ENCODE measurements at regions not wholly inside any gene's neighbourhood (a gene's known extent, or its start where the extent isn't known, plus 50 kb on each side); places are given as distances from the start of the nearest gene placed in this dataset.
A peak's percentile ranks its signal among the peaks of the same experiment; 100 is the strongest.

- no peak for DNase-seq
Measured at GRCh38 chr15:38672814-38673670, 108.4 kb upstream of the RASGRP1 start.

DNA sequence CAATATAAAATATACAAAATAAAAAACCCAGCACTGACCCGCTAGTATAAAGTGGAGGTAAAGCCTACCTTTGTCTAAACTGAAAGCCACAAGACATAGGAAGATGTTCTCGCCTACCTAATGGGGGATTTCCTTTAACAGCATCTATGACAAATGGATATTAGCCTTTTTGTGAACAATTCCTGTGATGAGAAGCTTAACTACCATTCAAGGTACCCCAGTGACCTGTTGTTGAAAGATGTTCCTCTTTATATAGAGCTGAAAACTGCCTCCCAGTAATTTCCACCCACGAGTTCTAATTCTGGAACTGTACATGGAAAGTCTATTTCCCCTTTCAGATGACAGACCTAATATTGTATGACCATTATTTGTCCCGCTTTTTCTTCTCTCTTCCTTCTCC is 109.8 kb upstream of the RASGRP1 start:
- no peak for DNase-seq

DNA sequence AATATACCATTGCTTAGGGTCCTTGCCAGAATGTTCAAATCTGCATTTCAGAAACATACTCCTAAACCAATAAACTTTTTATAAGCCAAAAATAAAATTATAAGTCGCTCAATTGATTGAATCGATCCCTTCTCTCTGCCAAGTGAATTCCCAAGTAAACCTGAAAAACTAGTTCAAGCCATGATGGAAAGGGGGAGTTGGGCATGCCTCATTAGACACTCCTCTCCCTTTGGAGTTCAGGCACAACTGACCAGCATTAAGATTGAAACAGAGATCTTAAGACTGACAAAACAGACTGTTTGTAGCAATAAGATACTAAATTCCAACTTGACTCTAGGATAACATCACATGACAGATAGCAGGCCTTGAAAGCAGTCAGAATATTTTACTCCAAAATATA is 113.7 kb upstream of the RASGRP1 start:
- DNase-seq = no peak

DNA sequence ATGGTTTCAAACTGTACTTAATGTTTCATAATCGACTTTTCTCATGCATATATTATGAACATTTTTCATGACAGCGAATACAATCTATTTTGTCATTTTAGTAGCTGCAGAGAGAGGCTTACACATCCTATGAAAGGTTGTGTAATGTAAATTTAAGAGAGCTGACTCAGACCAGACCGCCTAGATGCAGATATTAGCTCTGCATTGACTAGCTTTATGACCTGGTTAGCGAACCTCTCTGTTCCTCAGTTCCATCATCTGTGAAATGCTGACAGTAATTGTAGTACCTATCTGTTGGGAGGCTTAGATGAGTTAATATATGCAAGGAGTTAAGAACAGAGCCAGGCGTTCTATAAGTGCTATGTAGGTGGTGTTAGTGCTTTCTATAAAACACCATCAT is 116.2 kb upstream of the RASGRP1 start:
- no peak for DNase-seq

DNA sequence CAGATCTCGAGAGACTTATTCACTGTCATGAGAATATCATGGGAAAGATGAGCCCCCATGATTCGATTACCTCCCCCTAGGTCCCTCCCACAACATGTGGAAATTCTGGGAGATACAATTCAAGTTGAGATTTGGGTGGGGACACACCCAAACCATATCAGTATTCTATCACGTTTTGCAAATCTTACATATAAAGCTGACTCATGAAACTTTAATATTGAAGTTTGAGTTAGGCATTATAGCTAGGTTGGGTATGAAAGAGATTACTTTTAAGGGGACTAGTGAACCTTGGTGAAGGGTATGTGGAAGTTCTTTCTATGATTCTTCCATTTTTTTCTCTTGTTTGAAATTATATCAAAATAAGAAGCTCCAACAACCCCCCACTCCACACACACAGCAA is 117.7 kb upstream of the RASGRP1 start:
- DNase-seq = no peak

- no peak for DNase-seq
Measured at GRCh38 chr15:38682861-38683260, 118.2 kb upstream of the RASGRP1 start.

DNA sequence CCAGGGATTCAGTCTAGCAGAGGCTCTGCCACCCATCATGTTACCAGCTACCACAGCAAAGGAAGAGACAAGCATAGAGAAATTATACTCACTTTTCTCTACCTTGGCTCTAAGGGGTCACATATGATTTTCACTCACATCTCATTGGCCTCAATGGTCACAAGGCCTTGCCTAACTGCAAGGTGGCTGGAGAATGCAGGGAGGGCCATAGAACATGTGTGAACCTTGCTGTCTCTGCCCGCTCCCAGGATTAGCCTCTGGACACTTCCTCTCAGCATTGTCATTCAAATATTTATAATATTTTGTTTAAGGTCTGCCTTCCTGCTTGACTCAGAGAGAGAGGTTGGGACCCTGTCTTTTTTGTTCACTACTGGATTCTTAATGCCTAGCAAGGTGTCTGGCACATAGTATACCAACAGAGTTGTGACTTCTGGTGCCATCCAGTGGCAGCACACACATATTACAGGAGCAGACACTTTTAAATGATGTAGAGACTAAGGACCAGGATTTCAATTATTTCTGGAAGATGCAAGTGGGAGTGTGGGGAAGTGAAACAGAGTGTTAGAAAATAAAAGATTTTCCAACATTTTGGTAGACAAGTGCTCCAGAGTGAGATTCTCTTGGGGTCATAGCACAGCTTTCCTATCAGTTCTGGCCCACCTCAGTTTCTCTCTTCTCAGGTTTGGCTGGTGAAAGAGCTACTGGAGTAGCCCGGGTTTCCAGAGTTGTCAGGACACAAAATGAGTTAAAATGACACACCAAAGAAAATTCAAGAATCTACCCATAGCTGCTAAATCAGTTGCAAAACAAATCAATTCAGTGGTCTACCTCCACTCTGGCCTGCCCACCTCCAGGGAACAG is 119.0 kb upstream of the RASGRP1 start:
- DNase-seq = peak; percentile 74 to 78

DNA sequence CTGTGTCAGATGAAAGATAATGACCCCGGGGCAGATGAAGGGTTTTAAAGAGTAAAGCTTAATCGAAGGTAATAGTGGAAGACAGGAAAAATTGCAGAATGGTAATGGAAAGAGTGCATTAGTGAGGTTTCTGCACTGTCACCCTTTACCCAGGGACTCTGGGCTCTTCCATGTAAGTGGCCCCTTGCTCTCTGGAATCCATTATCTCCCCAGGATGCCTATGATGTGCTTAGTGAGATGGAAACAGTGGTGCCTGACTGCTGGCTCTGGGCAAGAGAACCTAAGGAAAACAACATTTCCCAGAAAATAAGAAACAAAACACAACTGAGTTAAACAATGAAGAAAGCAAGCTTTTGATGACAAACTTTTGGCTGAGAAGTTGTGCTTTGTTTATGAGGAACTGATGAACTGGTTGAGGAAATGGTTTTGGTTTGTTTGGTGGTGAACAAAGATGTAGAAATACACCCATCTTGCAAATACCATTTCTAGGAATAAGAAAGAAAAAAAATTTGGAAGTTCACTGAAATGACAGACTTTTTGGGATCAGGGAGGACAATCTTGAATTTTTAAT is 119.9 kb upstream of the RASGRP1 start:
- no peak for DNase-seq

DNA sequence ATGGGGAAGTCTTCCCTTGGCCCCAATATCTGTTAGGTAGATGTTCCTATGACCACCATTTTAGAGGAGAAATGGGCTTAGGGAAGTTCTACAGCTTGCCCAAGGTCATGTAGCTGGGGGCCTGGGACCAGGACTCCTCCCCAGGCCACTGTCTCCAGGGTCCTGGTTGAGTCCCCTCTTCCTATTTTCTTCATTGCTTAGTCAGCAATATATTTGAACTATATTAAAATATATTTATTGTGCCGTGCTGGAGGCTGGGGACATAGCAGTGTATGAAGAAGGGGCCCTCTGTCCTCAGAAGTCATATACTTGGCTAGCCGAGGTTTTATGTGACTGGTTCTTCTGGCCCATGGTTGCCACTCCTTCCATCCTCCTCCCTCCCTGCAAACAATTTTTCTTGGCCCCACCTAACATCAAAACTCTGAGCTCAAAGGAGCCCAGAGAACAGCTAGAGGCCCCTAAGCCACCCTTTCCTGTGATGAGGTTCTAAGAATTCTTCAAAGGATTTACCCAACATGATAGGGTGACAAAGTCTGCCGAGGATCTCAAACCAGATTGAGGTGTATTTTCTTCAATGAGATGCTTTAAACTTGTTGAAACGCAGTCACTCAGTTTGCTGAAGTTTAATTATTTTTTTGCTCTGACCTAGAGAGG is 121.2 kb upstream of the RASGRP1 start:
- no peak for DNase-seq

DNA sequence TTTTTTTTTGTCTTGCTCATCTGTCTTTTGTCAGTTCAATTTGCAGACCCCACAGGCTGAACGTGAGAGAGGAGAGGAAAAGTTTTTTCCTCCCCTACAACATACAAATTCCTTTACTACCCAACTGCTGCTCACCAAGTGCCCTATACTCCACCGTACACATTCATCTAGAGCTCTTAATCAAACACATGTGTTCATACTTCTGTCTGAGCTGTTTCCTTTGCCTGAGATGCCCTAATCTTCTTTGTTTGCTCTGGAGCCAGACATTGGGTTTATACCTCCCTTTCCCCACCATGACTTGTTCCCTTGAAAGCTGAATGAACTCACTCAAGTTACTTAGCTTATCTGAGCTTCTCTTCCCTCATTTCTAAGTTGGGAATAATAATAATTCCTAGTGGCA is 122.7 kb upstream of the RASGRP1 start:
- no peak for DNase-seq

DNA sequence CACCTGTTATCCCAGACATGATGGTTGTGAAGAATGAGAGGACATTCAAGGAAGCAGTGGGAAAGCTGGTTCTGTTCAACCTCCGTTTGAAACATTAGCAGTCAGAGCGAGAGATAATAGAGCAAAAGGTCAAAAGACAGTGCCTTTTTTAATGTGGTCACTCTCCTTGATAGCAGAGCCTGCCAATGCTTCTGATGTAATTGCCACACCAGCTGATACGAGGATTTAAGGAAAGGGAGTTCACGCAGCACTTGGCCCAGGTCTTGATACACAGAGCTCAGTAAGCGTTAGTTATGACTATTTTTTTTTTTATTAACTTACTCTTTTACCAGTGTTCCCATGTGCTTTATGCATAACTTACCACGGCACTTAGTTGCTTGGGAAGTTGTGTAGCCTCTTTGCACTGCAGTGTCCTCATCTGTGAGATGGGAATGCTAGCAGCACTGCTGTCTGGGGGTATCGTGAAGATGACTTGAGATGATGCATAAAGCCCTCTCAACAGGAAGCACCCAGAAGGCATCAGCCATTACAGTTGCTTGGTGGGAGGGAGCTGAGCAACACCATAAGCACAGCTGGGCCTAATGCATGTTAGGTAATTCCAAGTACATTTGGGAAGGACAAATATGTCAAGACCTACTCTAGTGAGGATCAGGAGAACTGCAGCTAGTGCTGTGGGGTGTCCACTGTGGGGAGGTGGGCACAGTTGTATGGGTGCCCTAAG is 123.3 kb upstream of the RASGRP1 start:
- no peak for DNase-seq

GRCh38 chr15:38688761-38689160 is 124.1 kb upstream of the RASGRP1 start:
- DNase-seq = peak; percentile 64 to 69

DNA sequence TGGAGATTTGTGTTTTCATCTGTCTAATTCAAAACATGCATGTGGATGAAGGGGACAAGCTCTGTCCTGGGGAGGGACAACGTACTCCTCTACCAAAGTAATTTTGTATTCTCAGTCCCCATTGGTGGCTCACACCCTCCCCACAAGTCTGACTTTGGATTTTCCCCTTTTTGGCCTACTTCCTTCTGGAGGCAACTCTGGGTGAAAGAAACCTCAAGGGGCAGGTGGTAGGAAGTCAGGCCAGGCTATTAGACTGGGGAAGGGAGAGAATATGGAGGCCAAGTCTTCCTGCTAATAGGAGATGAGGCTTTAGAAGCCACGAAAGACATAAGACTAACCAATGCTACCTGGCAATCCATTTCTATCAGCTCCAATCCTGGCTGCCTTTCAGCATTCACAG is 124.9 kb upstream of the RASGRP1 start:
- DNase-seq = no peak

GRCh38 chr15:38690216-38690615 is 125.6 kb upstream of the RASGRP1 start:
- no peak for DNase-seq

GRCh38 chr15:38690719-38691332 is 126.2 kb upstream of the RASGRP1 start:
- peak; percentile 82 to 86 for DNase-seq

- no peak for DNase-seq
Measured at GRCh38 chr15:38691377-38691776, 126.8 kb upstream of the RASGRP1 start.

DNA sequence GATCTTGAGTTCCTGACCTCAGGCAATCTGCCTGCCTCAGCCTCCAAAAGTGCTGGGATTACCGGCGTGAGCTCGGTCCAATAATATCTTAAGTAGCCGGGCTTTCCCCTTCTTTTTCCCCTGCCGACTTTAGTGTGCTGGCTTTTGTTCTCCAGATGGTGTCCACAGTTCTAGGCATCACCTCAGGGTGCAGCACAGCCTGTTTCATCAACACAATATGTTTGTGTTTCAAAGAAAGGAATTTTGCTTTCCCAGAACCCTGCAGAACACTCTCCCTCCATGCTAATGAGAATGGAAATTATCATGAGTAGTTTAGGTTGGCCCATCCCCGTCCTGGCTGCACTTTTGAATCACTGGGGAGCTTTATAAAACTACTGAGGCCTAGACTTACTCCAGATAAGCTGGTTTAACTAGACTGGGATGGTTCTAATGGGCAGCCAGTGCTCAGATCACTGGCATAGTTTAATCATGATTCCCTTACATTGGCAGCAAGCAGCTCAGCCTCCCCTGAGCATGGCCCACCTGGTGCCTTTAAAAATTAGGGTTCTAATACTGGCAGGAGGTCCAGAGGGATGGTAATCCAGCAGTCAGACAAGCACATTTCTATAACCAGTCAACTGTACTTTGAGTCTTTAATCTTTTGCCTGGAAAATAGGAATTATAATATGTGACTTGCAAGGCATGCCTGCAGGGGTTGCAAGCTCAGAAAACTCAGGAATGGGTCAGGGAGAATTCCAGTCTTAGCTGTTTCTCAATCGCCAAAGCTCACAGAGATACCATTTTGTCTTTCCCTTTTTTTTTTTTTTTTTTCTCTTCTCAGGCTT is 127.6 kb upstream of the RASGRP1 start:
- DNase-seq = no peak

DNA sequence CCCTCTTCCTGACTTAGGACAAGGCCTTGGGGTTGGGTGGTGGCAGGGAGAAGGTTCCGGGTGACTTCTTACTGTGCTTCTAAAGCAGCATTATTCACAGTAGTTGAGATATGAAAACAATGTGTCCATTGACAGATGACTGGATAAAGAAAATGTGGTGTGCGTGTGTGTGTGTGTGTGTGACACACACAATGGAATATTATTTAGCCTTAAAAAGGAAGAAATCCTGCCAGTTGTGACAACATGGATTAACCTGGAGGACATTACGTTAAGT is 128.1 kb upstream of the RASGRP1 start:
- no peak for DNase-seq

- no peak for DNase-seq
Measured at GRCh38 chr15:38695249-38696108, 130.9 kb upstream of the RASGRP1 start.

GRCh38 chr15:38696109-38696727 is 131.6 kb upstream of the RASGRP1 start:
- peak; percentile 70 for DNase-seq
